ENCODE measurements at regions not wholly inside any gene's neighbourhood (a gene's known extent, or its start where the extent isn't known, plus 50 kb on each side); places are given as distances from the start of the nearest gene placed in this dataset.

DNA sequence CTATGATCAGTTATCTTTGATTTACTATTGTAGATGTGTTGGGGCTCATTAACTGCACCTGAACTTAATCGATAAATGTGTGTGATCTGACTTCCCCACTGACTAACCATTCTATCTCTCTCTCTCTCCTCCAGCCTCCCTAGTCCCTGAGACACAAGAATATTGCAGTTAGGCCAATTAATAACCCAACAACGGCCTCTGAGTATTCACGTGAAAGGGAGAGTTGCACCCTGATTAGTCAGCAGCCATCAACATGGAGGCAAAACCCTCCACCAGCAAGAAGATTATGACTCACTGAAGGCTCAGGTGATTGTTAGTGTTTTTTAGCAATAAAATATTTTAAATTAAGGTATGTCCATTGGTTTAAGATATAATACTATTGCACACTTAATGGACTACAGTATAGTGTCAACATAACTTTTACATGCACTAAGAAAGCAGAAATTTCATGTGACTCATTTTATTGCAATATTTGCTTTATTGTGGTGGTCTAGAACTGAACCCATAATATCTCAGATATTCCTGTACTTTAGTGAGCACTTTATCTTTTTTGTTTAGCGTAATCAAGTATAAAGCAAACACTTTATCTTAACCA, 77.1 kb upstream of the PTGDR start:
- TF ChIP-seq, protein P1, sequence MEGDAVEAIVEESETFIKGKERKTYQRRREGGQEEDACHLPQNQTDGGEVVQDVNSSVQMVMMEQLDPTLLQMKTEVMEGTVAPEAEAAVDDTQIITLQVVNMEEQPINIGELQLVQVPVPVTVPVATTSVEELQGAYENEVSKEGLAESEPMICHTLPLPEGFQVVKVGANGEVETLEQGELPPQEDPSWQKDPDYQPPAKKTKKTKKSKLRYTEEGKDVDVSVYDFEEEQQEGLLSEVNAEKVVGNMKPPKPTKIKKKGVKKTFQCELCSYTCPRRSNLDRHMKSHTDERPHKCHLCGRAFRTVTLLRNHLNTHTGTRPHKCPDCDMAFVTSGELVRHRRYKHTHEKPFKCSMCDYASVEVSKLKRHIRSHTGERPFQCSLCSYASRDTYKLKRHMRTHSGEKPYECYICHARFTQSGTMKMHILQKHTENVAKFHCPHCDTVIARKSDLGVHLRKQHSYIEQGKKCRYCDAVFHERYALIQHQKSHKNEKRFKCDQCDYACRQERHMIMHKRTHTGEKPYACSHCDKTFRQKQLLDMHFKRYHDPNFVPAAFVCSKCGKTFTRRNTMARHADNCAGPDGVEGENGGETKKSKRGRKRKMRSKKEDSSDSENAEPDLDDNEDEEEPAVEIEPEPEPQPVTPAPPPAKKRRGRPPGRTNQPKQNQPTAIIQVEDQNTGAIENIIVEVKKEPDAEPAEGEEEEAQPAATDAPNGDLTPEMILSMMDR (IDR thresholded peaks at IDR 0.05) = no peak
- TF ChIP-seq, protein P2, sequence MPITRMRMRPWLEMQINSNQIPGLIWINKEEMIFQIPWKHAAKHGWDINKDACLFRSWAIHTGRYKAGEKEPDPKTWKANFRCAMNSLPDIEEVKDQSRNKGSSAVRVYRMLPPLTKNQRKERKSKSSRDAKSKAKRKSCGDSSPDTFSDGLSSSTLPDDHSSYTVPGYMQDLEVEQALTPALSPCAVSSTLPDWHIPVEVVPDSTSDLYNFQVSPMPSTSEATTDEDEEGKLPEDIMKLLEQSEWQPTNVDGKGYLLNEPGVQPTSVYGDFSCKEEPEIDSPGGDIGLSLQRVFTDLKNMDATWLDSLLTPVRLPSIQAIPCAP (CRISPR knock-in tag; IDR thresholded peaks at IDR 0.05) = no peak
- TF ChIP-seq, protein P3, sequence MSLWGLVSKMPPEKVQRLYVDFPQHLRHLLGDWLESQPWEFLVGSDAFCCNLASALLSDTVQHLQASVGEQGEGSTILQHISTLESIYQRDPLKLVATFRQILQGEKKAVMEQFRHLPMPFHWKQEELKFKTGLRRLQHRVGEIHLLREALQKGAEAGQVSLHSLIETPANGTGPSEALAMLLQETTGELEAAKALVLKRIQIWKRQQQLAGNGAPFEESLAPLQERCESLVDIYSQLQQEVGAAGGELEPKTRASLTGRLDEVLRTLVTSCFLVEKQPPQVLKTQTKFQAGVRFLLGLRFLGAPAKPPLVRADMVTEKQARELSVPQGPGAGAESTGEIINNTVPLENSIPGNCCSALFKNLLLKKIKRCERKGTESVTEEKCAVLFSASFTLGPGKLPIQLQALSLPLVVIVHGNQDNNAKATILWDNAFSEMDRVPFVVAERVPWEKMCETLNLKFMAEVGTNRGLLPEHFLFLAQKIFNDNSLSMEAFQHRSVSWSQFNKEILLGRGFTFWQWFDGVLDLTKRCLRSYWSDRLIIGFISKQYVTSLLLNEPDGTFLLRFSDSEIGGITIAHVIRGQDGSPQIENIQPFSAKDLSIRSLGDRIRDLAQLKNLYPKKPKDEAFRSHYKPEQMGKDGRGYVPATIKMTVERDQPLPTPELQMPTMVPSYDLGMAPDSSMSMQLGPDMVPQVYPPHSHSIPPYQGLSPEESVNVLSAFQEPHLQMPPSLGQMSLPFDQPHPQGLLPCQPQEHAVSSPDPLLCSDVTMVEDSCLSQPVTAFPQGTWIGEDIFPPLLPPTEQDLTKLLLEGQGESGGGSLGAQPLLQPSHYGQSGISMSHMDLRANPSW (CRISPR knock-in tag; conservative IDR thresholded peaks at IDR 0.05; ENCODE audit: low read depth) = no peak
- TF ChIP-seq, protein P4, sequence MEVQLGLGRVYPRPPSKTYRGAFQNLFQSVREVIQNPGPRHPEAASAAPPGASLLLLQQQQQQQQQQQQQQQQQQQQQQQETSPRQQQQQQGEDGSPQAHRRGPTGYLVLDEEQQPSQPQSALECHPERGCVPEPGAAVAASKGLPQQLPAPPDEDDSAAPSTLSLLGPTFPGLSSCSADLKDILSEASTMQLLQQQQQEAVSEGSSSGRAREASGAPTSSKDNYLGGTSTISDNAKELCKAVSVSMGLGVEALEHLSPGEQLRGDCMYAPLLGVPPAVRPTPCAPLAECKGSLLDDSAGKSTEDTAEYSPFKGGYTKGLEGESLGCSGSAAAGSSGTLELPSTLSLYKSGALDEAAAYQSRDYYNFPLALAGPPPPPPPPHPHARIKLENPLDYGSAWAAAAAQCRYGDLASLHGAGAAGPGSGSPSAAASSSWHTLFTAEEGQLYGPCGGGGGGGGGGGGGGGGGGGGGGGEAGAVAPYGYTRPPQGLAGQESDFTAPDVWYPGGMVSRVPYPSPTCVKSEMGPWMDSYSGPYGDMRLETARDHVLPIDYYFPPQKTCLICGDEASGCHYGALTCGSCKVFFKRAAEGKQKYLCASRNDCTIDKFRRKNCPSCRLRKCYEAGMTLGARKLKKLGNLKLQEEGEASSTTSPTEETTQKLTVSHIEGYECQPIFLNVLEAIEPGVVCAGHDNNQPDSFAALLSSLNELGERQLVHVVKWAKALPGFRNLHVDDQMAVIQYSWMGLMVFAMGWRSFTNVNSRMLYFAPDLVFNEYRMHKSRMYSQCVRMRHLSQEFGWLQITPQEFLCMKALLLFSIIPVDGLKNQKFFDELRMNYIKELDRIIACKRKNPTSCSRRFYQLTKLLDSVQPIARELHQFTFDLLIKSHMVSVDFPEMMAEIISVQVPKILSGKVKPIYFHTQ (CRISPR knock-in tag; IDR thresholded peaks at IDR 0.05) = no peak
- TF ChIP-seq, protein P5, sequence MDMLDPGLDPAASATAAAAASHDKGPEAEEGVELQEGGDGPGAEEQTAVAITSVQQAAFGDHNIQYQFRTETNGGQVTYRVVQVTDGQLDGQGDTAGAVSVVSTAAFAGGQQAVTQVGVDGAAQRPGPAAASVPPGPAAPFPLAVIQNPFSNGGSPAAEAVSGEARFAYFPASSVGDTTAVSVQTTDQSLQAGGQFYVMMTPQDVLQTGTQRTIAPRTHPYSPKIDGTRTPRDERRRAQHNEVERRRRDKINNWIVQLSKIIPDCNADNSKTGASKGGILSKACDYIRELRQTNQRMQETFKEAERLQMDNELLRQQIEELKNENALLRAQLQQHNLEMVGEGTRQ (CRISPR knock-in tag; IDR thresholded peaks at IDR 0.05) = no peak
- TF ChIP-seq, protein P6, sequence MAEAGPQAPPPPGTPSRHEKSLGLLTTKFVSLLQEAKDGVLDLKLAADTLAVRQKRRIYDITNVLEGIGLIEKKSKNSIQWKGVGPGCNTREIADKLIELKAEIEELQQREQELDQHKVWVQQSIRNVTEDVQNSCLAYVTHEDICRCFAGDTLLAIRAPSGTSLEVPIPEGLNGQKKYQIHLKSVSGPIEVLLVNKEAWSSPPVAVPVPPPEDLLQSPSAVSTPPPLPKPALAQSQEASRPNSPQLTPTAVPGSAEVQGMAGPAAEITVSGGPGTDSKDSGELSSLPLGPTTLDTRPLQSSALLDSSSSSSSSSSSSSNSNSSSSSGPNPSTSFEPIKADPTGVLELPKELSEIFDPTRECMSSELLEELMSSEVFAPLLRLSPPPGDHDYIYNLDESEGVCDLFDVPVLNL (CRISPR knock-in tag; IDR thresholded peaks at IDR 0.05; ENCODE audit: borderline replicate concordance, low read depth) = no peak
- TF ChIP-seq GABPB1 (CRISPR knock-in tag; IDR thresholded peaks at IDR 0.05) (no peak), CREM (CRISPR knock-in tag; IDR thresholded peaks at IDR 0.05) (no peak), ATF1 (CRISPR knock-in tag; IDR thresholded peaks at IDR 0.05) (no peak)
- TF ChIP-seq, protein P7, sequence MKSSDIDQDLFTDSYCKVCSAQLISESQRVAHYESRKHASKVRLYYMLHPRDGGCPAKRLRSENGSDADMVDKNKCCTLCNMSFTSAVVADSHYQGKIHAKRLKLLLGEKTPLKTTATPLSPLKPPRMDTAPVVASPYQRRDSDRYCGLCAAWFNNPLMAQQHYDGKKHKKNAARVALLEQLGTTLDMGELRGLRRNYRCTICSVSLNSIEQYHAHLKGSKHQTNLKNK (CRISPR knock-in tag; IDR thresholded peaks at IDR 0.05) = no peak
